Tongue (tissue), 2 donors: ENCODE measurements at regions not wholly inside any gene's neighbourhood (a gene's known extent, or its start where the extent isn't known, plus 50 kb on each side); places are given as distances from the start of the nearest gene placed in this dataset. TPM values are rescaled to one million over a fixed set of nuclear protein-coding genes. Genes with fewer than 3 reads are reported as not detected.

Experiments
- DNase-seq: peaks from one replicate; pipeline ENCODE4 v3.0.0-alpha.2; 2015
- small RNA-seq: library from RNA; depleted of rRNA; stranded (forward); fragments of <200 nt; gene quantifications from one replicate; pipeline ENCODE3, GENCODE V24; 2014; ENCODE audit warnings: low replicate concordance

DNA sequence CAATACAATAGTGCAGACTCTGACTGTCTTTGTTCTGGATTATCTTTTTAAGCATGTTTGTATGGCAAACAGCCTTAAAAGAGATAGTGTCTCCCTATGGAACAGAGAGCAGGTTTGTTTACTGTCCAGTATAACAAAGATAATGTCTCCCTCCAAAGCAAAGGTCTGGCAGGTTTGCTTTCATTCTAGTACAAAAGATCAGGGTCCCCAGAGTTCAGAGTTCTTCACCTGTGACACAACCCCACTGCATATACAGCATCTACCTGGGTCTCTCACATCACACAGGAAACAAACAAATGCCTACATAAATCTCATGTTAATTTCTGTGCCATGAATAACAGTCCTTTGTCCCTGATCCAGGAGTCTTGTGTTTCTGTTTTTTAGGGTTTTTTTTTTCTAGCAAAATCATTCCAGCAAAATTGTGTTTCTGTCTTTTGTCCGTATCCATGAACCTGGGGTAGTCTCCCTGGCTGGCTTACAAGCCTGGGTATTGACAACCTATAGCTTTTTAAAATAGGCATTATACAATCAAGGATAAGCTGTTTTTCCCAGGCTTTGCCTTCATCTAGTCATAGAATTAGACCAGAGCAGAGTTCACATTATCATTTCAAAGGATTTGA is 89.4 kb upstream of the PTBP2 start:
- no peak for DNase-seq

DNA sequence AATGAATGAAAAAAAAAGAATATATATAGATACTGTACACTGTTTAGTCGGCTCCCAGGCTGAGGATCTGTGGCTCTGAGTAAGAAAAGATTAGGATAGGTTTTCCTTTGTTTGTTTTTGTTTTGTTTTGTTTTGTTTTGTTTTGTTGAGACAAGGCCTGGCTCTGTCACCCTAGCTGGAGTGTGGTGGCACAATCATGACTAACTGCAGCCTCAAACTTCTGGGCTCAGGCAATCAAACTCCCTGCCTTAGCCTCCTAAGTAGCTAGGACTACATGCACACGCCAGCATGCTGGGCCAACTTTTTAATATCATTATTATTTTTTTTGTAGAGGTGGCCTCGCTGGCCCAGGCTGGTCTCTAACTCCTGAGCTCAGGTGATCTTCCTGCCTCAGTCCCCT is 87.9 kb upstream of the PTBP2 start:
- no peak for DNase-seq

DNA sequence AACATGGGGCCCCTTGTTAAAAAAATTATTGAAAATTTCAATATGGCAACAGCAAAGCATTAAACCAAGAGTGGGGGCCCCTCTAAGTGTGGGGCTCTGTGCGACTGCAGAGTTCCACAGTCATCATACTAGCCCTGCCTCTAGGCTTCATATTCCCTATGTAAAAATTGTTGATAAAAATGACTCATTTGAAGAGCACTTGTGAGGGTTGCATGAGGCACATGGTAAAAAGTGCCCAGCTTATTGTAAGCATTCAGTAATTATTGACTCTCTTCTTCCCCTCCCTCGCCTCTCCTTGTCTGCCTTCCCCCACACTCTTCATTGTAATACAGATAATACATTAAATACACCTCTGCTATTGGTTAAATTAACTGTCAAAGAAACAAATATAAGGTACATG is 86.7 kb upstream of the PTBP2 start:
- no peak for DNase-seq

DNA sequence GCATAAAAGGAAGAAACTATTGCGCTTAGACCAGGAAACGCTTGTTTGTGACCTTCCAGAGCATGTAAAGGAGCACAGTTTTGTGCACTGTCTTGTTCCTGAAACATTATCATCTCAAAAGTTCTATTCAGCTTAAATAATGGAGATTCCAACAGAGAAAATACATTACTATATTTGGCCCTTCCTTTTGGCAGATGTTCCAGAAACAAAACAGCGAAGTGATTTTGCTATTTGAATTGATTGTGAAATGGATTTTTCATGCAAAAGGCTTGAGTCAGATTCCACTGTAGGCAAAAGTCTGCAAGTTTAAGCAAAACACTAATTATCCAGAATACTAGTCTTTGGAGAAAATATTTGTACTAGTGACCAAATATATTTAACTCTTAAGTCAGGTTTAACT is 80.3 kb upstream of the PTBP2 start:
- DNase-seq = peak; percentile 28

DNA sequence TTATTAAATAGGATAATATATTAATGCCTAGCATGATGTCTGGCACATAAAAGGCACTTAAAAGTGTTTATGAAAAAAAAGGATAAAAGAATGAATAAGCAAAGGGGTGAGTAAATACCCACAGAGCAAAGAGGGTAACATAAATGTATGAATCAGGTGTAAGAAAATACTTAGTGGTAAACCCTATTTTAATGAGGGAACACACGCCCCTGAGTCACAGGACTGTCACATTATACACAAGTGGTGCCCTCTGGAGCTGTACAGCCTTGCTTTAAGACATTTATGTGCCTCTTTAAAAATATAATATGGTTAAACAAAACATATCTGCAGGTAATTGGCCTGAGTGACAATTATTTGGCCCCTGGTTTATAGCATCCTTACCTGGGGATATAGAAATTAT is 78.1 kb upstream of the PTBP2 start:
- no peak for DNase-seq

DNA sequence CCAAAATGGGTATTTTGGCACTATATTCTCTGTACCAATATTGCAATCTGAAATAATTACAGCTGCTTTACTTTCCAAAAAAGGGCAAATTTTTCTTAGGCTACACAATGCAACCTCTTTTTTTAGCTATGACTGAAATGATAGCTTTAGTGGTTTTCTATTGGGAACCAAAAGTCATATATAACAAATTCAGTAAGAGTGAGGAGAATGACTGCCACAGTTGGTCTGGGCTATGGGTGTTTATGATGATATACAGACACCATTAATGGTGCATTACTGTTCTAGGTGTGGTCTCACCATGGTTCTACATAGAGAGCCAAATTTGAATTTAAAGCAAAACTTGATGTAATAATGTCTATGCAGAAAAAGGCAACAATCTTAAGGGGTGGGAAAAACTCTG is 72.3 kb upstream of the PTBP2 start:
- no peak for DNase-seq

DNA sequence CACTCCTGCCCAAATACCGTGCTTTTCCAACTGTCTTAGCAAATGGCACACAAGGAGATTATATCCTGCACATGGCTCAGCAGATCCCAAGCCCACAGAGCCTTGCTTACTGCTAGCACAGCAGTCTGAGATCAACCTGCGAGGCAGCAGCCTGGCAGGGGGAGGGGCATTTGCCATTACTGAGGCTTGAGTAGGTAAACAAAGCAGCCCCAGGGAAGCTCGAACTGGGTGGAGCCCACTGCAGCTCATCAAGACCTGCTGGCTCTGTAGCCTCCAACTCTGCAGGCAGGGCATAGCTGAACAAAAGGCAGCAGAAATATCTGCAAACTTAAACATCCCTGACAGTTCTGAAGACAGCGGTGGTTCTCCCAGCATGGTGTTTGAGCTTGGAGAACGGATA is 70.1 kb upstream of the PTBP2 start:
- DNase-seq = no peak

DNA sequence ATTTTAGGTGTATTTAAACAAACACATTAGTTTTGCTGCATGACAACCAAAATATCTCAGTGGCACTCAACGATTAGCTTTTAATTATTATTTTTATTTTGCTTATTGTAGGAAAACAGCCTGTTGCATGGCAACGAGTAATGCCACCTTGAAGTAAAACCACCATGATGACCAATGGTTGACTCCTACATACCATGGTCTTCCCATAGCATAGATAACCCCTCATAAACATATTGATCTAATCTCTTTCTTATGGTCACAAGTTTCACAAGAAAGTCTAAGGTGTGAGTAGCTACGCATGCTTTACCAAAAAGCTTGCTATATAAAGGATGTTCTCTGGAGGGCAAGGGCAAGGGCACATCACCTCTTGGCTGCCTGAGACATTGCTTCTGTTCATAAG is 61.5 kb upstream of the PTBP2 start:
- DNase-seq = no peak

DNA sequence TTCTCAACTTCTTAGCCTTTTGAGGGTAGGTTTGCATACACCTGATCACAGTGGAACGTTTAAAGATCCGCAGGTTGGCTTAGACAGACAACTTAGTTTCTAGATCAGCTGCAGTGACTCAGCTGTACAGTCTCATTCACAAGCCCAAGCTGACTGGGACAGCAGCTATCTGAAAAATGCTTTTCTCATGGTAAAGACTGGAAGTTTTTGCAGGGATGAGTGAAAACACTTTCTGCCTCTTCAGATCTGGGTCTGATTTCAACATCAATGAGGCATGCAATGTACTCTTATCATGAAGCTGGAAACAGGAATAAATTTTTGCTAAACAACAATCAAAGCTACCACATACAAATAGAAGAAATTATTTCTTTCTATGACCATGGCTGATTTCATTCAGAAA is 61.1 kb upstream of the PTBP2 start:
- no peak for DNase-seq

Small RNA genes in the stretch of these regions (small RNA-seq; reads per million reads assigned to genes)
- gene RNU1-130P = not detected
